HFFc6 (cell line): ENCODE measurements at regions not wholly inside any gene's neighbourhood (a gene's known extent, or its start where the extent isn't known, plus 50 kb on each side); places are given as distances from the start of the nearest gene placed in this dataset.
A peak's percentile ranks its signal among the peaks of the same experiment; 100 is the strongest.

Experiments
- DNase-seq: peaks from one replicate; pipeline ENCODE4 v3.0.0-alpha.2; 2018
- H3K27ac Mint-ChIP-seq: 2 replicates; pipeline ENCODE4 v1.8.0; 2020; ENCODE audit warnings: mild to moderate bottlenecking, mixed read lengths
- H3K27me3 Mint-ChIP-seq: 2 replicates; pipeline ENCODE4 v1.8.0; 2021; ENCODE audit warnings: mild to moderate bottlenecking, moderate library complexity, mixed read lengths; ENCODE audit not compliant: insufficient read depth
- H3K36me3 Mint-ChIP-seq: 2 replicates; pipeline ENCODE4 v1.8.0; 2021; ENCODE audit warnings: low read depth, mixed read lengths
- H3K4me1 Mint-ChIP-seq: 2 replicates; pipeline ENCODE4 v1.8.0; 2020; ENCODE audit warnings: low read depth, mixed read lengths
- H3K4me3 Mint-ChIP-seq: 2 replicates; pipeline ENCODE4 v1.8.0; 2020; ENCODE audit warnings: mild to moderate bottlenecking, moderate library complexity, mixed read lengths
- H3K9me3 Mint-ChIP-seq: 2 replicates; pipeline ENCODE4 v1.8.0; 2020; ENCODE audit warnings: mild to moderate bottlenecking, mixed read lengths
- CTCF ChIP-seq: fragments of 200-600 bp; sonication (generic); IDR thresholded peaks from 2 replicates; pipeline ENCODE4 v1.5.0; 2021; ENCODE audit warnings: antibody characterized with exemption, mild to moderate bottlenecking

GRCh38 chr5:68875351-68875750, 218.5 kb upstream of the SLC30A5 start:
- H3K4me1 Mint-ChIP-seq: no peaks in the 10 kb centered on the region
- no peaks in the 10 kb centered on the region for H3K36me3 Mint-ChIP-seq
- H3K9me3 Mint-ChIP-seq: no peaks in the 10 kb centered on the region
- no peak overlapping the region for H3K27ac Mint-ChIP-seq
- no peak overlapping the region for H3K4me3 Mint-ChIP-seq
- TF ChIP-seq CTCF: no peak
- DNase-seq: no peak
- no peaks in the 10 kb centered on the region; the same call in 1 of the 2 replicates for H3K27me3 Mint-ChIP-seq

- peaks cover 1% of the 10 kb centered on the region for H3K27me3 Mint-ChIP-seq
- no peak overlapping the region for H3K27ac Mint-ChIP-seq
- no peaks in the 10 kb centered on the region for H3K36me3 Mint-ChIP-seq
- no peak for TF ChIP-seq CTCF
- H3K9me3 Mint-ChIP-seq: peaks cover 4% of the 10 kb centered on the region; the same call in 1 of the 2 replicates
- no peaks in the 10 kb centered on the region for H3K4me1 Mint-ChIP-seq
- no peak overlapping the region for H3K4me3 Mint-ChIP-seq
- no peak for DNase-seq
These were observed 210.4 kb upstream of the SLC30A5 start for GRCh38 chr5:68883436-68883835.

GRCh38 chr5:68884144-68884754, 209.6 kb upstream of the SLC30A5 start:
- Mint-ChIP-seq H3K27ac (no peak overlapping the region), H3K36me3 (no peaks in the 10 kb centered on the region)

GRCh38 chr5:68884883-68885282, 208.9 kb upstream of the SLC30A5 start:
- peak; percentile 67 for TF ChIP-seq CTCF
- no peak for DNase-seq

More at GRCh38 chr5:68884144-68884754, 209.6 kb upstream of the SLC30A5 start:
- no peak for DNase-seq
- Mint-ChIP-seq H3K27me3 (peaks cover 1% of the 10 kb centered on the region), H3K4me1 (no peaks in the 10 kb centered on the region), H3K4me3 (no peak overlapping the region), H3K9me3 (peaks cover 4% of the 10 kb centered on the region; the same call in 1 of the 2 replicates)
- TF ChIP-seq CTCF: no peak

GRCh38 chr5:68886814-68887213, 207.0 kb upstream of the SLC30A5 start:
- Mint-ChIP-seq H3K27me3 (peaks cover 1% of the 10 kb centered on the region; the same call in 1 of the 2 replicates), H3K27ac (no peak overlapping the region), H3K4me1 (no peaks in the 10 kb centered on the region), H3K9me3 (peaks cover 4% of the 10 kb centered on the region; the same call in 1 of the 2 replicates), H3K36me3 (no peaks in the 10 kb centered on the region), H3K4me3 (no peak overlapping the region)
- DNase-seq: no peak
- TF ChIP-seq CTCF: no peak

More at GRCh38 chr5:68884883-68885282, 208.9 kb upstream of the SLC30A5 start:
- no peak overlapping the region for H3K4me3 Mint-ChIP-seq
- H3K9me3 Mint-ChIP-seq: peaks cover 4% of the 10 kb centered on the region; the same call in 1 of the 2 replicates
- no peaks in the 10 kb centered on the region for H3K36me3 Mint-ChIP-seq
- no peak overlapping the region for H3K27ac Mint-ChIP-seq
- H3K27me3 Mint-ChIP-seq: peaks cover 1% of the 10 kb centered on the region; the same call in 1 of the 2 replicates
- H3K4me1 Mint-ChIP-seq: no peaks in the 10 kb centered on the region
